Central memory CD4-positive, alpha-beta T cell (primary cell): ENCODE measurements at regions not wholly inside any gene's neighbourhood (a gene's known extent, or its start where the extent isn't known, plus 50 kb on each side); places are given as distances from the start of the nearest gene placed in this dataset.

Experiments used
- DNase-seq: peaks from one replicate; pipeline ENCODE4 v3.0.0; 2022

- DNase-seq = no peak
Measured at GRCh38 chr20:56805313-56805712, 176.2 kb downstream of the TFAP2C start.

- no peak for DNase-seq
Measured at GRCh38 chr20:56805966-56806365, 176.9 kb downstream of the TFAP2C start.

- no peak for DNase-seq
Measured at GRCh38 chr20:56806952-56807517, 177.9 kb downstream of the TFAP2C start.

- DNase-seq = no peak
Measured at GRCh38 chr20:56808117-56808725, 179.1 kb downstream of the TFAP2C start.

GRCh38 chr20:56808732-56809131, 179.6 kb downstream of the TFAP2C start:
- DNase-seq = no peak

- no peak for DNase-seq
Measured at GRCh38 chr20:56809668-56810067, 180.6 kb downstream of the TFAP2C start.

- DNase-seq = no peak
Measured at GRCh38 chr20:56810141-56810540, 181.0 kb downstream of the TFAP2C start.

- no peak for DNase-seq
Measured at GRCh38 chr20:56815796-56816195, 186.7 kb downstream of the TFAP2C start.

GRCh38 chr20:56816349-56816748, 187.2 kb downstream of the TFAP2C start:
- DNase-seq = no peak

- no peak for DNase-seq
Measured at GRCh38 chr20:56817780-56818675, 188.9 kb downstream of the TFAP2C start.

GRCh38 chr20:56820984-56821383, 191.9 kb downstream of the TFAP2C start:
- DNase-seq = no peak

GRCh38 chr20:56826306-56826704, 197.2 kb downstream of the TFAP2C start:
- no peak for DNase-seq

GRCh38 chr20:56826705-56827665, 197.9 kb downstream of the TFAP2C start:
- DNase-seq = no peak

- no peak for DNase-seq
Measured at GRCh38 chr20:56827763-56828162, 198.7 kb downstream of the TFAP2C start.

GRCh38 chr20:56828402-56828801, 199.3 kb downstream of the TFAP2C start:
- no peak for DNase-seq

- no peak for DNase-seq
Measured at GRCh38 chr20:56829788-56830385, 200.8 kb downstream of the TFAP2C start.

- DNase-seq = no peak
Measured at GRCh38 chr20:56831795-56832194, 202.7 kb downstream of the TFAP2C start.

- no peak for DNase-seq
Measured at GRCh38 chr20:56833427-56833826, 204.3 kb downstream of the TFAP2C start.

GRCh38 chr20:56835829-56836550, 206.9 kb downstream of the TFAP2C start:
- DNase-seq = no peak

- no peak for DNase-seq
Measured at GRCh38 chr20:56839222-56839621, 210.1 kb downstream of the TFAP2C start.

- no peak for DNase-seq
Measured at GRCh38 chr20:56839786-56840185, 210.7 kb downstream of the TFAP2C start.
